Activated T-cell treated with anti-CD3 and anti-CD28 coated beads, Interleukin-2, amount 50 U/mL, for 48 hours (primary cell): ENCODE measurements at regions not wholly inside any gene's neighbourhood (a gene's known extent, or its start where the extent isn't known, plus 50 kb on each side); places are given as distances from the start of the nearest gene placed in this dataset.
A peak's percentile ranks its signal among the peaks of the same experiment; 100 is the strongest.
"Not testable (repeated sequence)": the region's sequence is repeated elsewhere in the genome, so short reads cannot be mapped to it uniquely, and the experiment has no call there.

Source experiments
- DNase-seq, 2 experiments: peaks; one replicate each; pipeline ENCODE4 v3.0.0-alpha.2; 2020

- DNase-seq = peak in 1 of 2 experiments; percentile 18
These were observed 108.2 kb downstream of the SPATA31A1 start for GRCh38 chr9:39463696-39464095.

- DNase-seq = peak; percentile 80 to 85
These were observed 108.8 kb downstream of the SPATA31A1 start for GRCh38 chr9:39464122-39464777.

DNA sequence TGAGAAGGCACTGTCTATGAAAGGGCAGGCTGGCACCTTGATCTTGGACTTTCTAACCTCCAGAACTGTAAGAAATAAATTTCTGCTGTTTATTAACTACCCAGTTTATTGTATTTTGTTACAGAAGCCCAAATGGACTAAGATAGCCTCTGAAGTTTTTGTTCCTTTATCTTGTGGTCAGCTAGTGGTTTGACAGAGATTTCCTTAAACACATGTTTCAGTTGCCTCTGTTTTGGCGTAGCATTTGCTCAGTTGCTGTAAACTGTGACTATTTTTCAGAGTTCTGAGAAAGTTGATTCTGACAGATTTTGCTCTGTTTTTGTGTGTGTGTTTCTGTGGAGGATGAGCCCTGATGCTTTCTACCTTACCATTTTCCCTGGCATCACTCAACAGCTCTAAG is 119.0 kb downstream of the SPATA31A1 start:
- not testable (repeated sequence) for DNase-seq

DNA sequence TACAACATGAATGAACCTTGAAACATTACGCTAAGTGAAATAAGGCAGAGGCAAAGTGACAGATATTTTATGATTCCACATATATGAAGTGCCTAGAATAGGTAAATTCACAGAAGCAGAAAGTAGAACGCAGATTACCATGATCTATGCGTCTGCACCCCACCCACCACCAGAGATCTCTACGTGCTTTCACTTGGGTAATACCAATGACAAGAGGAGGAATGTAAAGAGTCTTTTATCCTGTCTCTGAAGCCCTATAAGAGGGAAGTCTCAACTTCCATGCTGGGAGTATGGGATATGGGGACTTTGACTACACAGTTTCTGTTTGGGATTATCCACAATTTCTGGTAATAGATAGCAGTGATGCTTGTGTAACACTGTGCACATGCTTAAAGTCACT is 127.6 kb downstream of the SPATA31A1 start:
- not testable (repeated sequence) for DNase-seq

DNA sequence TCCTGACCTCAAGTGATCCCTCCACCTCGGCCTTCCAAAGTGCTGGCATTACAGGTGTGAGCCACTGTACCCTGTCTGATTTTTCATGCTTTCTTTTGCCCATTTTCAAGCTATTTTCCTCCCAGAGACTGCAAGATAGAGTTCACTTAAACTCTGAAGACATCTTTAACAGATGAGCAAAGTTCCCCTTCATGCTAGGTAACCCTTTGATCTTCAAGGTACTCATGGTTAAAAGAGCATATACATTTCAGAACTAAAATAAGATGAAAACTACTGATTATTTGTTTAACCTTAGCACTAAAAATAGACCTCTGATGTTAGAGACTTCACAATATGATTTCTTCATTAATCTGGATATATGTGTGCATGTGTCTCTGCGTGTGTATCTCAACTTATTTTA is 128.4 kb downstream of the SPATA31A1 start:
- DNase-seq = not testable (repeated sequence)

- DNase-seq = not testable (repeated sequence)
These were observed 128.8 kb downstream of the SPATA31A1 start for GRCh38 chr9:39484292-39484691.

GRCh38 chr9:39487477-39487876 is 132.0 kb downstream of the SPATA31A1 start:
- DNase-seq = not testable (repeated sequence)

DNA sequence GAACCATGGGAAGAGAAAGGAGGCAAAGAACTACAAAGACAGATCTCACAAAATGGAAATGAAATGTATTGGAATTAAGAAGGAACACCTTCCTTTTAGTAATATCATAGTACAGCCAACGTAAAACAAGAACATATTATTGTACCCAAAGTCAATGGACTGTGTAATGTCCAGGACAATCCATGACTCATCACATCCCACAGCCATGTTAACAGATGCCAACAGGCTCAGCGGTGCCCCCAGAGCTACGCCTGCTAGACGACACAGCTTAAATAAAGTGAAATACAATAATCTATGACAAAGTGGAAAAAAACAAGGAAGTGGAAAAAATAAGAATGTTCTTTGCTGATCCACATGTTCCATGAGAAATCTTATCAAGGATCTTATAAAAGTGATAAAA is 140.8 kb downstream of the SPATA31A1 start:
- DNase-seq = not testable (repeated sequence)

DNA sequence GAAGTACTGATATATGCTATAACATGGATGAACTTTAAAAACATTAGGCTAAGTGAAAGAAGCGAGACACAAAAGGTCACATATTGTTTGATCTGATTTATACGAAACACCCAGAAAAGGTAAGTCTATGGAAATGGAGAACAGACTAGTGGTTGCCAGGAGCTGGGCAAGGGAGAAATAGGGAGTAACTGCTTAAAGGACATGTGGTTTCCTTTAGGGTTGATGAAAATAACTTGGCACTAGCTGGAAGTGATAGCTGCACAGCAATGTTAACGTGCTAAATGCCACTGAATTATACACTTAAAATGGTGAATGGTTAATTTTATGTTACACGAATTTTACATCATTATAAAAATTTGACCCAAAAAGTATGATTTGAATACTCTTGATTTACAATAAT is 147.7 kb downstream of the SPATA31A1 start:
- not testable (repeated sequence) for DNase-seq

GRCh38 chr9:39527387-39528029 is 172.0 kb downstream of the SPATA31A1 start:
- DNase-seq = not testable (repeated sequence)

DNA sequence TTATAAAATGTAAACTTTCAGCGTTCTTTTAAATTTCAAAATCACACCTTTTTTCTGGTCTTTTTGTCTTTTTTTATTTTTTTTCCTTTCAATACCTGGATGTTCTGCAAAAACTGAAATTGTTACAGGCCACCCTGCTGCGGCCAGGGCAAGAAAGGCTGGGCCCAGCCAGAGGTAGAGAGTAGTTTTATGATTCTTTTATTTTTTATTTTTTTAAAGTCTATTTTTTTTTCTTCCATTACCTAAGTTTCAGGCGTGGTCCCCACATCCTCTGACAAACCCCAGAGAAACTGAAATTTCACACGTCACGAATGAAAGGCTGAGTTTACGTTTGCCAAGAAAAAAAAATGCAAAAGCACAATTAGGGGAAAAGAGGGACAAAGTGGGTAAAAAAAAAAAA is 177.1 kb downstream of the SPATA31A1 start:
- not testable (repeated sequence) for DNase-seq

DNA sequence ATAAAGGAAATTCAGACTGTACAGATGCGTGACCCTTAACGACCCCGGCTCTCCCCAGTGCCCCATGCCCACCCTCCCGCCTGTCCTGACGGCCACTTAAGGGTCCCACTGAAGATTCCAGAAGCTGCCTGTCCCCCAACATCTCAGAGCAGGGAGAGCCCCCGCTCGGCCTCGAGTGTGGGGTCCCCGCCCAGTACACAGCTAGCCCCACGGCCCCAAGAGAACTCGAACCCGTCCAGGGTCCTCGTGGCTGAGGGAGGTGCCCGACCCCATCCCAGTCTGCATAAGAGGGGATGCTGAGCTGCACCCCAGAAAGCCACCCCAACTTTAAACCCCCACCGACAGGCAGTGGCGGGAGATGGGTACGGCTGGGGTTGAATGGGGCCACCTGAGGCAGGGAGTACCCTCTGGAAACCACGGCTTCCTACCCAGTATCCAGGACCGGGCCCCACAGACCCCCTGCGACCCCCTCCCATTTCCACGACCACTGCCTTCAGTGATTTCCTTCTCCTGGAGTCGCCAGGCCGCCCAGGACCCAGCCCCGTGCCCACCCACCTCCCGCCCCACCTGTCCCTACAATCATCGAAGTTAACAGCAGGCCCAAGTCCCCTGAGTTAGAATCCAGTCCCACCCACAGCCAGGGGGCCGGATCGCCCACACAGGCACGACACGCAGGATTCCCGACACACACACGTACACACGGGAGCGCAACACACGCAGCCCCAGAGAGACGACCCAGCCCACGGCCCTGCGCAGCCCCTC is 177.7 kb downstream of the SPATA31A1 start:
- DNase-seq = not testable (repeated sequence)

- not testable (repeated sequence) for DNase-seq
These were observed 178.5 kb downstream of the SPATA31A1 start for GRCh38 chr9:39533763-39534548.

DNA sequence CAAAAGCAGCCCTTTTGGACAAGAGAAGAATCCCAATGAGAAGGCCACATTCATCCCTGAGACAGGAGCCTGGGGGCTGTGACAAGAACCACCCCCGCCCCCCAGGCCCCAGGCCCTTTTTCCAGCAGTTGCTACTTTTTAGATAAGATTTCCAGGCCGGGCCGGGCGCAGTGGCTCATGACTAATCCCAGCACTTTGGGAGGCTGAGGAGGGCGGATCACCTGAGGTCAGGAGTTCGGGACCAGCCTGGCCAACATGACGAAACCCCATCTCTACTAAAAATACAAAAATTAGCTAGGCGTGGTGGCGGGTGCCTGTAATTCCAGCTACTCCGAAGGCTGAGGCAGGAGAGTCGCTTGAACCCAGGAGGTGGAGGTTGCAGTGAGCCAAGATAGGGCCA is 179.4 kb downstream of the SPATA31A1 start:
- not testable (repeated sequence) for DNase-seq

DNA sequence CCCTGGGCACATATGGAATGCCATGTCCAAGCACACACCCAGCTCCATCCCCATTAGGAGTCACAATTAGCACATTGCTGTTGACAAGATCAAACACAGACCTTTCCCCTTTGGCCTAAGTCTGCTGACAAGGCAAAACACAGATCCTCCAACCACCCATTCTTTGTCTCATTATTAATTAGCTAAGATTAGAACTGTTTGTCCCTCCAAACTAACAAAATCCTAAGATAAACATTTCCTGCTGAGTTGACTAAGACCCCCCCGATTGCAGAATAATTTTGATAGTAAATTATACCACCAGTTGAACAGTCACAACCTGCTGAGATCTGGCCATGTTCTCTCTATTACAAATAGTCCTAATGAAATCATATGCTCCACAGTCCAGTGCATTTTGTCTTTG is 186.7 kb downstream of the SPATA31A1 start:
- not testable (repeated sequence) for DNase-seq

GRCh38 chr9:39545079-39545478 is 189.6 kb downstream of the SPATA31A1 start:
- DNase-seq = not testable (repeated sequence)

- DNase-seq = not testable (repeated sequence)
These were observed 195.1 kb downstream of the SPATA31A1 start for GRCh38 chr9:39550573-39550972.

DNA sequence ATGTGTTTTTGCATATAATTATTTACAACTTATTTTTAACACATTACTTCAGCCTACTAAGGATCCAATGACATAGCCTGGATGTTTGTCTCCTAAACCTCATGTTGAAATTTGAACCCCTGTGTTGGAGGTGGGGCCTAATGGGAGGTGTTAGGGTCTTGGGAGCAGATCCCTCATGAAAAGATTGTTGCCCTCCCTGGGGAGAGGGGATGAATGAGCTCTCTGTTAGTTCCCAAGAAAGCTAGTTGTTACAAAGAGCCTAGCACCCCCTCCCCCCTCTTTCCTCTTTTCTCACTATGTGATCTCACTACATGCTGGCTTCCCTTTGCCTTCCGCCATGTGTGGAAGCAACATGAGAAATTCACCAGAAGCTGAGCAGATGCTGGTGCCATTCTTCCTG is 196.1 kb downstream of the SPATA31A1 start:
- not testable (repeated sequence) for DNase-seq

- not testable (repeated sequence) for DNase-seq
These were observed 196.9 kb downstream of the SPATA31A1 start for GRCh38 chr9:39552242-39552881.

DNA sequence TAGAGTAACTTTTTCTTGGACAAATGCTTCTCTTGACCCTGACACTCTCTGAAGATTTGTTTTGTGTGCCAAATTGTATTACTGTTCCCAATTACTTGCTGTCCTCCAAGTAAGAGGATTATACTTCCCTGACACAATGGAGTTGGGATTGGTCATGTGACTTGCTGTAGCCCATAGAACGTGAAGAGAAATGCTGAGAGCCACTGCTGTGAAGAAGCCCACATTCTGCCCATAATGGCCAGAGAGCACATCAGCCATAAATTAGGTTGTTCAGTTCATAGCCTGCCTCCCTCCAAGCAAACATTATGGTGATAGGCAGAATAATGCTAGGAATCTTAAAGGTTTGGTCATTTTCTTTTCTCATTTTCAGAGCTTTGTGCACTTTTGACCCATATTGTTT is 198.9 kb downstream of the SPATA31A1 start:
- not testable (repeated sequence) for DNase-seq

- DNase-seq = peak; percentile 21 to 30
These were observed 203.9 kb downstream of the SPATA31A1 start for GRCh38 chr9:39559384-39559783.

DNA sequence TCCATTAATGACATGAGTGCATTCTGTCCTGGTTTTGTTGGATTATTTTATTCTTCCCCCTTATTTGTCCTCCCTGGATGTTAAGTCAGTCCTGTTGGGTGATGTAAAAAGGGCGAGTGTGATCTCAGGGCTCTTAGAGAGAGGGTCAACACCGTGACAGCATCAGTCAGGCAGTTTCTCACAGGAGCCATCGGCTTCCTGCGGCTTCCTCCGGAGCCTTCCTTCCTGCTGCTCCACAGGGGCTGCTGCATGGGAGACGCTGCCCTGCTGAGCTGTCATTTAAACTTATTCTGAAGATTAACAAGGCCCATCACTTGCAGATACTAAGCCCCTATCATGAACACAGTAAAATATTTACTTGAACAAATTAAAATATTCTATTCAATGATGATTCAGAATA is 211.3 kb downstream of the SPATA31A1 start:
- DNase-seq = not testable (repeated sequence)
